ENCODE measurements at regions not wholly inside any gene's neighbourhood (a gene's known extent, or its start where the extent isn't known, plus 50 kb on each side); places are given as distances from the start of the nearest gene placed in this dataset.
A peak's percentile ranks its signal among the peaks of the same experiment; 100 is the strongest.

DNA sequence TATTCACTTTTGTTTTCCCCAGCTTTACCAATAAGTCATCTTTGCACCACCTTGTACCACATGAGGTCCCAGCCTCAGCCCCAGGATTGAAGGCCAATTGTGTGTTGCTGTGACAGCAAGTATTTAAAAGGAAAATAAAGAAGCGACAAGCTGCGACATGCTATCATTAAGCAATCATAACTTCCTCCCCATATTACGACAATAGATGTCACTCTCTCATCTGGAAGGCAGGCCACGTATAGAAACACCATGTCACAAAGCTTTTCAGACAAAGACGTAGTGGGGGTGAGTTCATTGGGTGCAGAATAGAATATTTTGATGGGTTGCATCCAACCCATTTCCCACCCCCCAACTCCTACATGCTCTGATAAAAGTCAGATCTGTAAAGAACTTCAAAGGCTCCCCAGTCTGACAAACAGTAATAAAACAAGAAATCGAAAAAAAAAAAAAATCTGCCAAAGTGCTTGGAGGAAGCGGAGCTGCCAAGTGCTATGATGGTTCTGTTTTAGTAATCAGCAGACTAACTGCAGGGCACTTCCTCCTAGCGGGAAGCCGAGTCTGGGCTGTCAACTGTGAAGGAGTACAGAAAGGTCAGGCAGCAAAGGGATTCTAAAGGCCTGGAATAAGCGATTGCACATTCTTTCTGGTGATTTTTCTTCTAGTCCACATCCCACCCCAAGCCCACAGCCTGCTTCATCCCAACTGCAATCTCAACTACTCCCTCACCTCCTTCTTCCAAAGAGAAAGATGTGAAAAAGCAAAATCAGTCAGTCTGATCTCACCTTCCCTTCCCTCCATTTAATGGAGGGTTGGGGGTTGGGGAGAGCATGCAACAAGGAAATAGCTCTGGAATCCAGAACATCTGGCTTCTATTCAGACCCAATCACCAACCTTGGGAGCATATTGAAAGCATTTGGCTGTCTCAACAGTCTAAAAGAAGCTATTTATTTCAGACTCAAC is 131.4 kb upstream of the UBASH3B start:
- DNase-seq (ENCODE audit: low read depth) = no peak

DNA sequence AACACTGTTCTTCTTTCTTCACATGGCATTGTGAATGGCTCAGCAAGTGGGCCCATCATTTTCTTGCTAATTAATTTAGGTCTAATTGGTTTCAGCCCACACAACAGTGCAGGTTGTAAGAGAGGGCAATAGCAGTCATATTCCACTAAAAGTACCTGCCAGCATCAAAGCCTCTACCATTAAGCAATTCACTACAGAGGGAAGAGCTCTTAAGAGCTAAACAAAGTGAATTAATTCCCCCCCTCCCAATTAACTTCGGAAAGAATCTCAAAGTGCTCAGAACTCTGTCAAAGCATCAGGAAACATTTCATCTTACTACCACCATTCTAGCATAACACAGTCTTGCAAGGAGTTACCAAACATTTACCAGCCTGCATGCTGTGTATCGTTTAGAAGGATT is 133.9 kb upstream of the UBASH3B start:
- DNase-seq (ENCODE audit: low read depth) = no peak

DNA sequence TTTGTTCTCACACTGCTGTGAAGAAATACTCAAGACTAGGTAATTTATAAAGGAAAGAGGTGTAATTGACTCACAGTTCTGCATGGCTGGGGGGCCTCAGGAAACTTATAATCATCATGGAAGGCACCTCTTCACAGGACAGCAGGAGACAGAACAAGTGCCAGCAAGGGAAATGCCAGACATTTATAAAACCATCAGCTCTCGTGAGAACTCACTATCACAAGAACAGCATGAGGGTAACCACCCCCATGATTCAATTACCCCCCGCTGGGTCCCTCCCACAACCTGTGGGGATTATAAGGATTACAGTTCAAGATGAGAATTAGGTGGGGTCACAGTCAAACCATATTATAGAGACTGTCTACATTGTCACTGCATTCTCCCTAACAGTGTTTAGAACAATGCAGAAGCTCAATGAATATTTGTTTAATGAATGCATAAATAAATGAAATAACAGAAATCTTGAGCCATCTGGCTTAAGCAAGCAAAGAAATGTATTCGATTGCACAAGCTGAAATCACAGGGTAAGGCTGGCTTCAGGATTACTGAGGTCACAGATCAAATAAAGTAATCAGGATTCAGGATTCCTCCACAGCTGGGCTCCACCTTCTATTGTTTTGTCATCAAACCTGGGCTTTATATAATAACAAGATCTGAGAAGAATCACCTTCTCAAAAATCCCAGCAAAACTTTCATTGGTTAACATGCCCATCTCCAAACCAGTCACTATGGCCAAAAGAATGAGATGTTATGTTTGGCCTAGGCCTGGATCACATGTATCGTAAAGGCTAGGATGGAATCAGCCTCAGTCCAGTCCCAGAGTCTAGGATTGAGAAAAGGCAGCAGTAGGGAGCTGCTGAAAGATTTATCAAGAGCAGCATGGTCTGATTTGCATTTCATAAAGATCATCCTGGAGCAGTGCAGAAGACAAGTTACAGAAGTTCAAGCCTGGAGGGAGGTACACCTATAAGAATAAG is 137.8 kb upstream of the UBASH3B start:
- no peak for DNase-seq (ENCODE audit: low read depth)

DNA sequence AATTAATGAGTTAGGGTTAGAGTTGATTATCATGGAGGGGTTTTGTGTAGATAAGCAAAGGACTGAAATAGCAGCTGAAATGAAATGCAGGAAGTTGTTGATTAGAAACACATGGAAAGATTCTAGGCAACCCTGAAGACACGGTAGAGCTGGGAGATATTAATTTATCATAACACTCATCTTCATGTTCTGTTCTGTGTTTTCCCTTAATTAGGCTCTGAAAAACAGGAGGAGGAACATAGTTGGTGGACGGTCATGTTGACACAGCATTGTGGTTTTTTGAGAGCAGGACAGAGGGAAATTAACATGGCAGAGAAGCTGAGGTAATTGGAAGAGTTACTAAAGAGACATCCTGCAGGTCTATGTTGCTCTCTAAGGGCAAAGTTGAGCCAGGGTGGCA is 138.8 kb upstream of the UBASH3B start:
- DNase-seq (ENCODE audit: low read depth) = no peak

DNA sequence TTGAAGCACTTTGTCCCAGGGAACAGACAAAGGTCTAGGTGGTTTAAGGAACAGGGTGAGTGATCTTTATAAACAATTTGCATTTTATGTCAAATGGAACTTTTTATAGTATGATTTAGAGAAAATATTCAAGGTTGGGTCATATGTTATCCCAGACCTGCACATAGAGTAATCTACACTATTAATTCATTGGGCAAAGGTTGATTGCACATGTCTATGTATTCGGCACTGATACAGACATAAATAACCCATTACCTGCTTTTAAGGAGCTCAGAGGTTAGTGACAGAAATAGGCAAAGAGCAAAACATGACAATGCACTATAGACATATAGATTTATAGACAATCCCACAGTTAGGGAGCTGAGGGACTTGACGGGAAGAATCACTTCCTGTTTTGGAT is 141.5 kb upstream of the UBASH3B start:
- DNase-seq (ENCODE audit: low read depth) = no peak

DNA sequence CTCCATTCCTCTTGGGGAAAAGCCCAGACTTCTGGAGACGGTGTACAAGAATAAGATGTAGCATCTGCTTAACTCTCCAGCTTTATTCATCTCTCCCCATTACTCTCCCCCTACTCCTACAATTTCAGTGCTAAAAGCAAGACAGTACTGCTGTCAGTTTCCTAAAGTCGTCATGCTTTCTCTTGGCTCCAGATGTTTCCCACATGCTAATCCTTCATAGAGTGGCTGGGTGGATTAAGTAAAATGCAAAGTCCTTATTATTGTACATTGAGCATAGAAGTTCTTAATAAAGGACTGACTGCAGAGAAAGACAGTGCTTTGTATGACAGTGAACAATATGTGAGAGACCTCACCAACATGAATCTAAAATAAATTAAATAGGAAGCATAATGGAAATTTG is 142.2 kb upstream of the UBASH3B start:
- DNase-seq (ENCODE audit: low read depth) = no peak

DNA sequence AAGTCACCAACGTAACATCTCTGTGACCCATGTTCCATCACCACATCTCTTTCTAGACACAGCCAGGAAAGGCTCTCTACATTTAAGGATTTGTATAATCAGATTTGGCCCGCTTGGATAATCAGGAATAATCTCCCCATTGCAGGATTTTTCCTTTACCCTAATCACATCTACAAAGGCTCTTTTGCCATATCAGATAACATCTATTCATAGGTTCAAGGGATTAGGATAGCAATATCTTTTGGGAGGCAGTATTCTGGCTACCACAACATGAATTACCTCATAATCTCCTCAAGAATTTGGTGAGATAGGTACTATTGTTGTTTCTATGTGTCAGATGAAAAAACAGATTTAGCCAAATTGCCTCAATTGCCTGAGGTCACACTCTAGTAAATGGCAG is 142.8 kb upstream of the UBASH3B start:
- DNase-seq (ENCODE audit: low read depth) = no peak

DNA sequence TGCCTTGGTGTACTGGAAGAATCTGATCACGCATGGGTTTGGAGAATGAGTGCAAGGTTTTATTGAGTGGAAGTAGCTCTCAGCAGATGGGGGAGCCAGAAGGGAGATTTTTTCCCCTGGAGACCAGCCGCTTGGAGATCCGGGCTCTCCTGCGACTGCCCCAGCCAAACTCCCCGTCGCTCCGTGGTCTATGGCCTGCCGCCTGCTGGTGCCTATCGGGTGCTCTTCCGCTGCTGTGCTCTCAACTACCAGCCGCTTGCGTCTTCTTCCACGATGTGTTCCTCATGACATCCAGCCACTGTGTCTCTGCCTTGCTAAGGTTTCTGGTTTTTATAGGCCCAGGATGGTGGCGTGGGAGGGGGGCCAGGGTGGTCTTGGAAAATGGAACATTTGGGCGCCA is 145.6 kb upstream of the UBASH3B start:
- no peak for DNase-seq (ENCODE audit: low read depth)

DNA sequence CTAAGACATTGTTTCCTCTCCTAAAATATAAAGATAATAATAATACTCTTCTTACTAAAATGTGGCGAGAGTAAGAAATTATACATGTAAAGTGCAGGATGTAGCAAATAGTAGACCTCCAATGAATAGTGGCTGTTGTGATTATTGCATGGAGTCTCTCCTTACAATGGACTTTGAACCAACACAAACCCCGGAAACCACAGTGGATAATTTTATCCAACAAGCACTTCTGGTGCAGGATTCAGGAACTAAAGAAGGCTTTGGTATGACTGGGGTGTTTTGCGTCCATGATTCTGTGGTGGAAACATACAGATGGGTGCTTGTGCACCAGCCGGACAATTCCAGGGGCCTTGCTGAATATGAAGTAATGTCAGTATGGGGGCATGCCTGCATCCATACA is 146.4 kb upstream of the UBASH3B start:
- no peak for DNase-seq (ENCODE audit: low read depth)

DNA sequence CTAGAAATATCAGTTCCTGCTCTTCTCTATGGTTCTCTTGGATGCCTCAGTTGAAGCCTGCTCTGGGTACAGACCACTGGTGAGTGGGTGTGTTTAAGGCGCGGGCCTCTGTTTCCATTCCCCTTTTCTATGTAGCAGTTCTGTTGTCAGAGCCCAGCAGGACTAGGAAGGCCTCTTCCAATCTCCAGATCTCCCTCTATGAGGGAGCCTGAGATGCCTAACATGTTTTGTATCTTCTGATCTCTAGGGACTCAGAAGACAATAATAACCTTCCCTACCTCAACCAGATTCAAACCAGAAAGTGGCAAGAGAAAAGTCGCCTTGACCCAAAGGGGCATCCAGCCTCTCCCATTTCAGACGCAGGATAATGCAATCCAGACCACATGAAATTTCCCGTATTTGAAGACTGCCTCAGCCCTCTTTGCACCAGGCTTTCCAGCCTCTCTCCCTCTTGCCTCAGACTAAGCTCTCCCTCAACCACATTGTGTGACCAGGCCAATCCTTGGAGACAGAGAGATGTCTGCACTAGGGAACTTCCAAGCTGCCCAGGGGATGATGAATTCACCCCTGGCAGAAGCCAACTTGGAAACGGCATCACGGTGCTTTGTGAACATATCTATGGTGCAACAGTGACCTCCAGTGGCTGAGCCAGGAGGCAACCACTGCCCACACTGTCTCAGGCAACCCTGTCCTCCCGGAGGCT is 150.1 kb upstream of the UBASH3B start:
- peak; percentile 96 for DNase-seq (ENCODE audit: low read depth)

DNA sequence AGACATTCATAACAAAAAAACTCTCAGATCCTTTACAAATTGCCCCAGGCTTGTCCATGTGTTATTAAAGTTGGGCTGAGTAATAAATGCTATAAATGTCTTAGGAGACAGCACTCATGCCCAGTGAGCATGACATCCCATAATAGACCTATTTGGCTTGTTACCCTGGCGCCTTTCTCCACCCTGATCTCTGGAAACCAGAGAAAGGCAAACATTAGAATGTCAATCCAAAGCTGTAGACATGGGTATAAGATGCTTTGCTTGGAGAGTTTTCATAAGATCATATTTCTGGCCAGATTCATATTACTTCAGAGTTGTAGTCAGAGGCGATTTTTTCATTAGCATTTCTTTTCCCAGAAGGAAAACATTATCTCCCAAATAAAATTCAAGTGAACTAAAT is 161.3 kb upstream of the UBASH3B start:
- peak; percentile 93 for DNase-seq (ENCODE audit: low read depth)

DNA sequence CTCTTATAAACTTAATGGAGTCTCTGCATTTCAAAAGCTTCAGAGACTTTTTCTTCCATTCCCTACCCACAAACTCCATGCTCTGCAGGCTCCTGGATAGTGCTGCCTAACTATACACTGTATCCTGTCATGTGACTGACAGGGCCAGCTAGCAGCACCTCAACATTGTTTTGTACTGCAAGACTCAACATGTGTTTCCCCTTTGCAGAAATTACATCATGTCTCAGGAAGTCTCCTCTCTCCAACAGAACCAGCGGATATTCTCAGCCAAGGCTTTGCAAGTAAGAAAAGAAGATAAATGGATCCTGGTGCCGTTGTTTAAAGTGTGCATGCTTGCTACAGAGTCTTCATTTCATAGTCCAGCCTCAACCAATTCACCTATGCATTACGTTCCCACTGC is 164.0 kb upstream of the UBASH3B start:
- DNase-seq (ENCODE audit: low read depth) = no peak

DNA sequence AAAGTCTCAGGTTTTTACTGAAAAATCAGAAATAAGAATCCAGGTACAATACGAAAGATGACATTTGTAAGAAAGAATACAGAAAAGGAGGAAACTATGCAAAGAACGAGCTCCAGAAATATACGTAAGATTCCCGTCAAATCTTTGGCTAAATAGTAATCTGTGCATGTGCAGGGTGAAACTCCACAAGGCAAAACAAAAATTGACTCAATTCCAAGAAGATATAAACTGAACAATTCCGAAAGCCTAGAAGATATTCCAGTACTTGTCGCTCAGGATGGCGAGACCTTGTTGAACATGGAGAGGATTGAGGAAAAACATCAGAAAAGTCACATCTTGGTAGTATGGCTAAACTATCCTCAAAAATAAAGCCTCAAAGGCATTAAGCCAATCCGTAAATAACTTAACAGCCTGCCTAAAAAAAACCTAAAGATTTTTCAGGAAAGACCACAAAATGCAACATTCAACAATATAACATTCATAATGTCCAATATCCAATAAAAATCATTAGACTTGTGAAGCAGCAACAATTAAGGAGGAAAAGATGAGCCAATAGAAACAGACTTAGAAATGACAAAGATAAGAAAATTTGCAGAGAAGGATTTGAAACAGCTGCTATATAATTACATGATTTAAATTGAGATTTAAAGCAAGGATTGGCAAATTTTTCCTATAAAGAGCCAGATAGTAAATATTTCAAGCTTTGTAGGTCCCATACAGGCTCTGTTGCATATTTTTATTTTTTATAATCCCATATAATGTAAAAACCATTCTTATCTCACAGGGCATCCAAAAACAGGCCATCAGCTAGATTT is 166.4 kb upstream of the UBASH3B start:
- no peak for DNase-seq (ENCODE audit: low read depth)

DNA sequence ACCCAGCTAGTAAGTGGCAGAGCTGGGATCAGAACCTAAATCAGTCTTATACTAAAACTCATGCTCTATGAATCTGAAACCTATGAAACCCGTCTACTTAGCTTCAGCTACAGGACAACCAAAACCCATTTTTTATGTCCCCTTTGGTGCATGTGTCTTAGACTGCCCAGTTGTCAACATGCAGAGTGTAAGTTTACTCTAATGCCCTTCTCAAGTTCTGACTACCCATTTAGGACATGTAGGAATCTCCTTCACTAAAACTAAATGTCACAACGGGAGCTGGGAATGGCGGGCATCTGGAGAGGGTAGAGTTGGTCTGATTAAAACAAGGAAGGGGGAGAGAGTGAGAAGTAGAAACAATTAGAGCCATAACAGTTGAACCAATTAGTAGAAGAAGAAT is 167.9 kb upstream of the UBASH3B start:
- no peak for DNase-seq (ENCODE audit: low read depth)

DNA sequence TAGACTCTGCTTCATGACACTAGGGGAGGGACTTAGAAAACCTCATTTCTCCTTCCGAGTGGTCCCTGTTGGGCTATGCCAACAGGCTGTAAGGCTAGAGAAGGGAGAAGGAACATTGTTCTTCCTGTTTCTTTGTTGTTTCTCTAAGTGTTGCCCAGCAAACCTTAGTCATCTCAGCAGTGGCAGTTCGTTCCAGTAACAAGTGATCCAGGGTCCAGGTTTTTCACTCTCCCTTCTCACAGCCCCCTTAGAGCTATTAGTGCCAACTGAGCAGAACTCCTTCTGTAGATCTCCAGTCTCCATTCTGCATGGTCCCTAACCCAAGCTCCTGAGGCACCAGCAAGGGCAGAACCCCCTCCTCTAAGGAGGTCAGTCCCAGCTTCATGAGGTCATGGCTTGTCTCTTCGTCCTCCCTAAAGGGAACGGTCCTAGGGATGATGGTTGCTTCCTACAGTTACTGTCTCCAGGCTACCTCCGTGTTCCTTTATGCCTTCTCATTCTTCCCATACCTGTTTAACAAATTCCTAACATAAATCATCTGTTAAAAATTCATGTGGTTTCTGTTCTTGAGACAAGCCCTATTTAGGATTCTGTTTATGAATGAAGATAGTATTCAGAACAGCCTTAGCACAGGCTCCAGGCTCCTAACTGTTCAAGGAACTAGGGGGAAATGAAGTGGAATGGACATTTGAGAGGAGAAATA is 168.6 kb upstream of the UBASH3B start:
- DNase-seq (ENCODE audit: low read depth) = no peak

DNA sequence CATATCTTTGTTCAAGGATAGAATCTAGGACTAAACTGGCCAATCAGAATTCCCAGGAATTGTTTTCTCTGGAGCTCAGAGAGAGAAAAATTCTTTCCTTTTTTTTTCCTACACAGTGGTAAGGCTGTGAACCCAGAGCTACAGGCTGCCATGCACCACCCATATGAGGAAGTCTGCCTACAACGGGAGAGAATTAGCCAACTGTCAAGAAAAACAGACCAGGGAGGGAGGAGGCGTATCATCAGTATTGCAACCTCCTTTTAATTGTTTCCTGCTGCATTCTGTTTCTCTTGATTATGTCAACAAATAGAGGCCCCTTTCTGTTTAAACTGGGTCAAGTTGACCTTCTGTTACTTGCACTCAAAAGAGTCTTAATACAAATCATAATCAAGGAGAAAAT is 176.5 kb upstream of the UBASH3B start:
- no peak for DNase-seq (ENCODE audit: low read depth)

DNA sequence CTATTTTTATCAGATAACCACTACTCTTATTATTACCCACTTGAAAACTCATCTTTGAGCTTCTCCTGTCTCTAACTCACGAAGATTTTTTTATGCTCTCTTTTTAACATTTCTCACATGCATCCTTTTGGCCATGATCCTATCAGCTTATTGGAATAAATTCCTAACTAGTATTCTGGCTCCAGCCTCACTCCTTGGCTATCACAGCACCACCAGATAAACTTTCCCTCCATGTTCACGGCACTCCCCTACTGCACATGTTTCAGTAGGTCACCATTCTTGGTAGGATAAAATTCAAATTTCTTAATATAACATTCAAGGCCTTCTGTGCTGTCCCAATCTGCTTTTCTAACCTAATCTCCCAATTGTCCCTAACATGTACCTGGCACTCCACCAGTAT is 186.6 kb upstream of the UBASH3B start:
- DNase-seq (ENCODE audit: low read depth) = no peak

DNA sequence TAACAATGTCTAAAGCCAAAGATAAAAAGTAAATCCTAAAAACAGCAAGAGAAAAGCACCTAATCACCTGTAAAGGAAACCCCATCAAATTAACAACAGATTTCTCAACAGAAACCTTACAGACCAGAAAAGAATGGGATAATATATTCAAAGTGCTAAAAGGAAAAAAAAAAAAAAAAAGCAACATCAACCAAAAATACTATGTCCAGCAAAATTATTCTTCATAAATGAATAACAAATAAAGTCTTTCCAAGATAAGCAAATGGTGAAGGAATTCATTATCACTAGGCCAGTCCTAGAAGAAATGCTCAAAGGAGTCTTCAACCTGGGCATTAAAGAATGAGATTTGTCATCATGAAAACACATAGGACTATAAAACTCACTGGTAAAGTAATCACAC is 192.0 kb upstream of the UBASH3B start:
- DNase-seq (ENCODE audit: low read depth) = no peak

DNA sequence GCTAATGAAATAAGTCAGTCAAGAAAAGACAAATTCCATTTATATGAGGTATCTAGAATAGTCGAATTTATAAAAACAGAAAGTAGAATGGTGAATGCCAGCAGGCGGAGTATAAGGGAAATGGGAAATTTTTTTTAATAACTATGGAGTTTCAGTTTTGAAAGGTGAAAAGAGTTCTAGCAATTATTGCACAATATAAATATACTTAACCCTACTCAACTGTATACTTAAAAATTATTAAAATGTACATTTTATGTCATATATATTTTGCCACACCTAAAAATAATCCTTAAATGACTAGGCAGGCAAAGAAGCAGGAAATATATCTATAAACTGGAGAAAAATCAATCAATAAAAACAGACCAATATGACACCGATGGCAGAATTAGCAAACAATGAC is 196.5 kb upstream of the UBASH3B start:
- no peak for DNase-seq (ENCODE audit: low read depth)

DNA sequence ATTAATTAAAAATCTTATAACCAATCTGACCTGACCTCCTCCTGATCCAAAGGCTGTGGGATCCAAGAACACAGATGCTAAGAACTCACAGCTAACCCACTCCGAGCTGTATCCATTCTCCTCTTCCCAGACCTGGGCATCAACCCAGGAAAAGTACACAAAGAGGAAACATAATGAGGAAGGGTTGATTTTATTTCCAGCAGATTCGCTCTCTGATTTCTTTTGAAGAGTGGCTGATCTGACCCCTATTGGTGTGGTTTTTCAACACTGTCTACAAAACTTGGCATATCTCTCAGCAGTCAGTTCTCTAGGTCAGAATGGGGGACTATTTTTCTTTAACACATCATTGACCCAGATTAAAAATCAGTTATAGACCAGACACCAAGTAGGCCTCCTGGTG is 201.9 kb upstream of the UBASH3B start:
- DNase-seq (ENCODE audit: low read depth) = no peak

DNA sequence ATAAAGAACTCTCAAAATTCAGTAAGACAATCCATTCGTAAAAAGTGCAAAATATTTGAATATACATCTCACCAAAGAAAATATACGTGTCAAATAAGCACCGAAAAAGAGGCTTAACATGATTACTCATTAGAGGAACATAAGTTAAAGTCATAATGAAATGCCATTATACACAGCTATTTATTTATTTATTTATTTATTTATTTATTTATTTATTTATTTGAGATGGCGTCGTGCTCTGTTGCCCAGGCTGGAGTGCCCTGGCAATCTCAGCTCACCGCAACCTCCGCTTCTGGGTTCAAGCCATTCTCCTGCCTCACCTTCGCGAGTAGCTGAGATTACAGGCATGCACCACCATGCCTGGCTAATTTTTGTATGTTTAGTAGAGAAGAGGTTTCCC is 203.6 kb upstream of the UBASH3B start:
- no peak for DNase-seq (ENCODE audit: low read depth)

Data from stromal cell of bone marrow (primary cell).